T1000 (cell line): ENCODE measurements at regions not wholly inside any gene's neighbourhood (a gene's known extent, or its start where the extent isn't known, plus 50 kb on each side); places are given as distances from the start of the nearest gene placed in this dataset.
"Not testable (repeated sequence)": the region's sequence is repeated elsewhere in the genome, so short reads cannot be mapped to it uniquely, and the experiment has no call there.

Experiments
- DNase-seq: peaks from one replicate; lab custom pipeline; 2025; ENCODE audit warnings: mixed read lengths; lab: John Stamatoyannopoulos, UW

- no peak for DNase-seq
Measured at GRCh38 chr4:138892483-138893407, 122.8 kb upstream of the NOCT start.

- no peak for DNase-seq
Measured at GRCh38 chr4:138891631-138892031, 124.0 kb upstream of the NOCT start.

- no peak for DNase-seq
Measured at GRCh38 chr4:138890891-138891570, 124.5 kb upstream of the NOCT start.

- DNase-seq = no peak
Measured at GRCh38 chr4:138889216-138889615, 126.4 kb upstream of the NOCT start.

GRCh38 chr4:138887741-138888140 lies 127.8 kb upstream of the NOCT start:
- no peak for DNase-seq

GRCh38 chr4:138887341-138887740 lies 128.2 kb upstream of the NOCT start:
- DNase-seq = no peak

- no peak for DNase-seq
Measured at GRCh38 chr4:138879757-138880156, 135.8 kb upstream of the NOCT start.

GRCh38 chr4:138875891-138876608 lies 139.5 kb upstream of the NOCT start:
- DNase-seq = no peak

GRCh38 chr4:138871555-138871875 lies 144.1 kb upstream of the NOCT start:
- DNase-seq = no peak

- peak; percentile 37 for DNase-seq
Measured at GRCh38 chr4:138870737-138871554, 144.6 kb upstream of the NOCT start.

GRCh38 chr4:138869631-138870030 lies 145.9 kb upstream of the NOCT start:
- no peak for DNase-seq

GRCh38 chr4:138869165-138869564 lies 146.4 kb upstream of the NOCT start:
- no peak for DNase-seq

- DNase-seq = no peak
Measured at GRCh38 chr4:138868562-138868961, 147.0 kb upstream of the NOCT start.

GRCh38 chr4:138867404-138867803 lies 148.2 kb upstream of the NOCT start:
- DNase-seq = no peak

- DNase-seq = no peak
Measured at GRCh38 chr4:138866314-138866713, 149.3 kb upstream of the NOCT start.

- no peak for DNase-seq
Measured at GRCh38 chr4:138865765-138866164, 149.8 kb upstream of the NOCT start.

- no peak for DNase-seq
Measured at GRCh38 chr4:138864961-138865720, 150.4 kb upstream of the NOCT start.

- DNase-seq = no peak
Measured at GRCh38 chr4:138863160-138863559, 152.4 kb upstream of the NOCT start.

- no peak for DNase-seq
Measured at GRCh38 chr4:138861135-138861534, 154.4 kb upstream of the NOCT start.

GRCh38 chr4:138860357-138860756 lies 155.2 kb upstream of the NOCT start:
- DNase-seq = not testable (repeated sequence)

- DNase-seq = no peak
Measured at GRCh38 chr4:138859254-138859653, 156.3 kb upstream of the NOCT start.
